ENCODE measurements at regions not wholly inside any gene's neighbourhood (a gene's known extent, or its start where the extent isn't known, plus 50 kb on each side); places are given as distances from the start of the nearest gene placed in this dataset.

DNA sequence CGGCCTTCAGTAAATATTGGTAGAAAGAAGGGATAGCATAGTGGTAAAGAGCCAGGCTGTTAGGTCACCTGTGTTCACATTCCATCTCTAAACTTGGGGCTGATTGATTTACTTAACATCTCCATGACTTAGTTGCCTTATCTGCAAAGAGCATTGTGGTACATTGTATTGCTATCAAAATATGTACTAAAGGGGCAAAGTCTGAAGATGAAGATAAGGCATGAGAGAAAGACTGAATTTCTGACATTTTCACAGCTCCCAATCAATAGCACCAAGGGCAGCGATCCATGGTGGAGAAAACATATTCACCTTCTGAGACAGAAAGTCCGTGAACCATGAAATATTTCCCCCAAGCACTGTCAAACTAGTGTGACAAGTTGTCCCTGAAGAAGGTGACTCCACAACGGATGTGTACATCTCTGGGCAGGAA is 223.3 kb upstream of the STXBP5 start:
- no peak for TF ChIP-seq POLR2A (IDR thresholded peaks at IDR 0.05; ENCODE audit: low read depth, low read length)
- TF ChIP-seq POLR2AphosphoS5 (IDR thresholded peaks at IDR 0.05; ENCODE audit: low read depth, low read length) = no peak
- no peak for TF ChIP-seq TAF1 (IDR thresholded peaks at IDR 0.05; ENCODE audit: borderline replicate concordance, low read depth, low read length)

All from GM12892 (cell line).